ENCODE measurements at regions not wholly inside any gene's neighbourhood (a gene's known extent, or its start where the extent isn't known, plus 50 kb on each side); places are given as distances from the start of the nearest gene placed in this dataset.

DNA sequence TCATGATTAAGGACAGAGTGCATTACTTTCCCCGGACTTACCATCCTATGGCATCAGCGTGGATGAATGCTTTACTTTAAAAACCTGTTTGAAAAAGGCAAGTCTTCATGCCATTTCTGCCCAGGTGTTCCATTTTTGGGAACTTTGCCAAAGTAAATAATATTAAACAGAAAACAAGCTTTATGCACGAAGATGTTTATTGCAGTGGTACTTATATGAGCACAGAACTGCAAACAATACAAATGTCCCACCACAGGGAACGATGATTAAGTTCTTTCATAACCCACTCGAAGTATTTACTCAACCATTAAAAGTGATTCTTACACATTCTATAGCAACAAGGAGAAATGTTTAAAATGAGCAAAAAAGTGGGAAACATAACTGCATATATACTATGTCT is 109.7 kb upstream of the GDF10 start:
- DNase-seq (ENCODE audit: low spot score) = no peak

DNA sequence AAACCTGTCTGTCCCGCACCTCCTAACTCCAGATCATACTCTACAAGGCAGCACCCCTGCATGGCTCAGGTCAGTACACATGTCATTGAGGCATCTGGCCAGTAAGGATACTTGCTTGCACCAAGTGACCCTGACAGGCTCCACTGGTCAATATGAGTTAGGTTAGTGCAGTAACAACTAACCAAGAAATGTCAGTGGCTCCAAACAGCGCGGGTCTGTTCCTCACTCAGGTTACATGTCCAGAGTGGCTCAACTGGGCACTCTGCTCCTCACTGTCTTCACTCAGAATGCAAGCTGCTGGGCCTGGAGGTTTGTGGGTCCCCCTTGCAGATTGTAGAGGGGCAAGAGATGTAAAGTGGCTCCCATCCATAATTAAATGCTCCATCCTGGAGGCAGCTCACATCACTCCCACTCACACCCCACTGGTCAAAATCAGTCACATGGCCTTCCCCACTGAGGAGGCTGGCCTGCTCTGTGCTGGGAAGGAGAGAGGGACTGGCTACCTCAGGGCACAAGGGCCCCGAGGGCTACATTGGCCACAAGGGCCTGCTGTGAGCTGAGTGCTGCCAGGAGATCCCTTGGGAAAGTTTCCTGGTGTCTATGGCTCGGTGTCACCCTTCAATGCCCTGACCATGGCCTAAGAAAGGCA is 109.1 kb upstream of the GDF10 start:
- no peak for DNase-seq (ENCODE audit: low spot score)

DNA sequence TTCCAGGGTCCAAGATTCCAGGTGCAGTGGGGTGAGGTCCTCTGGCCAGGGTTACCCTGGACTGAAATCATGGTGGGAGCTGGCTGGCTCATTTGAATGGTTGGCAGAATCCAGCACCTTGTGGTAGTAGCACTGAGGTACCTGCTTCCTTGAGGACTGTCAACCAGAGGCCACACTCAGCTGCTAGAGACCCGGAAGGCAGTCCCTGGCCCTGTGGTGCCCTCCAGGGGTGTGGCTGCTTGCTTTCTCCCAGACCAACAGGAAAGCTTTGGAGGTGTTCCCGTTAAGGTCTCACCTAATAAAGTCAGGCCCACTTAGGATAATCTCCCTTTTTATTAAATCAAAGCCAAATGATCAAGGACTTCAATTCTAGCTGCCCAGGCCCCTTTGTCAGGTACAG is 107.7 kb upstream of the GDF10 start:
- DNase-seq (ENCODE audit: low spot score) = no peak

DNA sequence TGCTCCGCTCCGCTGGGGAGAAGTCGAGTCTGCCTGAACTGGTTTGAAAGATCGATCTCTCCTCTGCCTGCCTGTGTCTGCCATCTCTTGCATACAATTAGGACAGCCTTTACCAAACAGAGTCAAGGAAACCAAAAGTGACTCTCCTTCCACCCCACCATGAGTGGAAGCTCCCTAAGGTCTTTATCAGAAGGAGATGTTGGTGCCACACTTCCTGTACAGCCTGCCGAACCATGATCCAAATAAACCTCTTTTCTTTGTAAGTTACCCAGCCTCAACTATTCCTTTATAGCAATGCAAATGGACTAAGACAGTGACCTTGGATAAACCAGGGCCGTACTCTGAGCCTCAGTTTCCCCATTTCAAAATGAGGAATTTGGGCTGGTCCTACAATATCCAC is 106.3 kb upstream of the GDF10 start:
- DNase-seq (ENCODE audit: low spot score) = no peak

DNA sequence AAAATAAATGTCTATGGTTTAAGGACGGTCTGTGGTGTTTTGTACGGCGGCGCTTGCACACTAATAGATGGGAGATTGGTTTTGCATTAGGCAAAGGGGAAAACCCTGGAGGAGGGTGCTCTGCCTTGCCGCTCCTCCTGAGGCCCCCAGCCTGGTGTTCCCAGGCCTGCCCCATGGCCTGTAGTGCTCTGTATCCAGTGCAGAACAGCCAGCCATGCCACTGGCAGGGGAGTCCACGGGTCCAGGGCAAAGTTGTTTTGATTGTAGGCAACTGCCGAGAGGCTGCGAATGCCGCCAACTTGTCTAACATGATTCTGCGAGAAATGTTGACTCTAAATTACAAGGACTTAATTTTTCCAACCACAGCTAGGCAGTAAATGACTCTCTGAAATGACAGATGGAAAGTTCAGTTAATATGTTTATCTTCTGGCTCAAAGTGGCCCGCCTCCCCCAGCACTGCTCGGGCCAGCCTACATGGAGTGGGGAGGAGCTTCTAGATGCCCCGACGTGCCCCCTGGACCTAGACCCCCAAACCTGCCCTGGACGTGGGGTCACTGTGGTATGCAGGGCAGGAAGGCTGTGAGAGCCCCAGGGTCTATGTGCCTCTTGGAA is 104.6 kb upstream of the GDF10 start:
- DNase-seq (ENCODE audit: low spot score) = no peak

DNA sequence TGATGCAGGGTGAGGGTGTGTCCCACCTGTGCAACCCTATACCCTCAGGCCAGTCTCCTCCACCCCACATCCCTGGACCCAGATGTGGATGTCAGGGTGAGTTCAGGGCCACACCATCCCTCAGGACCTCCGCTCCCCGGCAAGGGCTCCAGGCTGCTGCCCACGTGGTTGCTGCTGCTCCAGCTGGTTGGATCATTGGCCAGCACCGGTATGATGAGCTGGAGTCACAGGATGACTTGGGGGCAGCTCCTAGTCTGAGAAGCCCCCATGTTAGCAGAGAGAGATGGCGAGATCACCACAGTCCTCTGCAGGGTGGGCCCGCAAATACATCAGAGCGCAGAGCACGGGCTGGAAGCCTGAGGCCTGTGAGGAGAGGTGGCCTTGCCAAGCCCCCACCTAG is 103.3 kb upstream of the GDF10 start:
- no peak for DNase-seq (ENCODE audit: low spot score)

DNA sequence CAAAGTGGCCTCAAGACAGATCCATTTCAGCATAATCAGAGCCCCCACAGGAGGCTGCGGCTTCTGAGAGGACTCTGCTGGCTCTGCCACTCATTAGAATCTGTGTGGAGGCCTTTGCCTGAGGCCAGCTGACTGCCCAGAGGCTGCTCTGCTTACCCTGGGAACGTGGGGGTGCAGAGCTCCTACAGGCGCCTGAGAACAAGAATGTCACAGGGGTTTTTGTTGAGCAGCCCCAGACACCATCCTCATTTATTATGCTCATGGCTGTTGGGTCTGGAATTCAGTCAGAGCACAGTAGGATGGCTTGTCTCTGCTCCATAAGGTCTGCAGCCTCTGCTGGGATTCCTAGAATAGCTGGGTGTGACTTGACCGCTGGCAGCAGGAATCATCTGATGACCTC is 101.8 kb upstream of the GDF10 start:
- DNase-seq (ENCODE audit: low spot score) = no peak

DNA sequence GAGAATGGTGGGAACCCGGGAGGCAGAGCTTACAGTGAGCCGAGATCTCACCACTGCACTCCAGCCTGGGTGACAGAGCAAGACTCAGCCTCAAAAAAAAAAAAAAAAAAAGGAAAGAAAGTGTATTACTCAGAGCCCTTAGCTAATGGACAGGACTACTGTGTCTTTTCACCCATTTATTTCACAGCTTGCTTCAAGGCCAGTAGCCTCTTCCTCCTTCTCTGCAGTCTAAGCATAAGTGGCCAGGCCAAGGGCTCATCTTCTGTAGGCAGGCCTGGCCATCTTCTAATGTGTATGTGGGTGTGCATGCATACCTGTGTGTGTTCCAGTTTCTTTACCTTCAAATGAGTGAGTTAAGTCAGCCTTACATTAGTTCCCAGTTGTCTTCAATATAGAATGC is 94.8 kb upstream of the GDF10 start:
- no peak for DNase-seq (ENCODE audit: low spot score)

DNA sequence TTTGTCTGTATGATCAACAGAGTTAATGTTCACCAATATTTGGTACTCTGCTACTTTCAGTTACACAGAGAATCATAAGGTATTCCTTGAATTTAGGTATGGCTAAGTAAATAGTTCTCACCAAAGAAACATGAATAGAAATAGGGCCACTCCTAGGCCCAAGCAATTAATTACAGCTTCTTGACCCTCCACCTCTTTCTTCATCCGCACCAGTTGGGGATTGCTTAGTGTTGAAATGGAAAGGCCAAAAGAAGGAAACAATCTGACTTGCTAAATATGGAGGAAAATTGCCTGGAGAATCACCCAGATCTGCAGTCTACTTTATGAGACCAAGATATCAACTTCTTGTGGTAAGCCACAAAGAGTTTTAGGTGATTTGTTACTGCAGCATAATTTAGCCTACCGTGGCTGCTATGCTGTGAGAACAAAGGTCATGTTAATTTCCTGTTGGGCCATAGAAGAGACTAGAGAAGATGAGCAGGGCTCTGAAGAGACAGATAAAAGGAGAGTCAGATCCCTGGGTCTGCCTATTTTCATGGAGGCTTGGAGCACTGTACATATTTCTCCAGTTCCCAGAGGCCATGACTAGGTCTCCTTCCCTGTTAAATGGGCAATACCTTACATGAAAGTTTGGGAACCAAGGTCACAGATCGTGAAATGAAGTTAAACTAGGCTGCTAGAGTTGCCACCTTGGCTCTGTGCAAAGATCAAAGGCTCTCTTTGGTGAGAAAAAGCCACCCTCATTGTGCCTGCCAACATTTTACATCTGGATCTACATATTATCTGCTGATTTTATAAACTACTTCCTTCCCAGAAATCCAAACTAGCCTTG is 93.3 kb upstream of the GDF10 start:
- DNase-seq (ENCODE audit: low spot score) = no peak

DNA sequence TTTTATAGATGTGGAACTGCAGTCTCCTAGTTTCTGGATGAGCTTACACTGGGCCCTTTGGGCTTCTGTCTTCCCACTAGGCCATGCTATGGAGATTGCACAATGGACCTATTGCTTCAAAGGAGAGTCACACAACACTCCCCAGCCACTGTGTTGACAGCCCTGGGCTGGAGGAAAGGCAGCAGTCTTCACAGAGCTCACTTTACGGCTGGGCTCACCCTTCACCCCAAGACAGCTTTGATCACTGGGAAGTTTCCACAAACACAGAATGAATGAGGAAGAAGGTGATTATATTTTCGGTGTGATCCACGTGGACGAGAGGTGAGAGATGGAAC is 92.7 kb upstream of the GDF10 start:
- no peak for DNase-seq (ENCODE audit: low spot score)

DNA sequence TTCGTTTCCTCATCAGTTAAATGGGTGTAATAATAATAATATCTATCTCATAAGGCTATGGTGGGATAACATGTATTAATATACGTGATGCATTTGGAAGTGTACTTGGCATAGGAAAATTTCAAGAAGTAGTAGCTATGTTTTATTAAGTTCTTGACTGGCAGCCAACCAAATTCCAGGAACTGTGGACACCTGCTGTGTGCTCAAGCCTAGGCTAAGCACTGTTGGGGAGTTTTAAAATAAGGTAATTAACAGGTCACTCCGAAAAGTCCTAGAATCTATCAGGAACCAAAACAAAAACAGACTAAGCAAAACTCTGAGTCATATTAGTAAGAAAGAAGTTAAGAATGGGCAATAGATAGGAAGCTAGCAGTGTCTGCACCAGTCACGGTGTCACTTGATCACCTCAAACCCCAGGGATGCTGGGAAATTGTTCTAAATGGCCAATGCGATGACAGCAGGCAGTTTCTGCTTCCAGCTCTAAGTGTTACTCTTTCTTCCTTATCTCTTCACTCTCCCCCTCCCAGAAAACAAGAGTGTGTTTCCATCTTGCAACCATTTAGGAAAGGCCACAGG is 92.0 kb upstream of the GDF10 start:
- no peak for DNase-seq (ENCODE audit: low spot score)

DNA sequence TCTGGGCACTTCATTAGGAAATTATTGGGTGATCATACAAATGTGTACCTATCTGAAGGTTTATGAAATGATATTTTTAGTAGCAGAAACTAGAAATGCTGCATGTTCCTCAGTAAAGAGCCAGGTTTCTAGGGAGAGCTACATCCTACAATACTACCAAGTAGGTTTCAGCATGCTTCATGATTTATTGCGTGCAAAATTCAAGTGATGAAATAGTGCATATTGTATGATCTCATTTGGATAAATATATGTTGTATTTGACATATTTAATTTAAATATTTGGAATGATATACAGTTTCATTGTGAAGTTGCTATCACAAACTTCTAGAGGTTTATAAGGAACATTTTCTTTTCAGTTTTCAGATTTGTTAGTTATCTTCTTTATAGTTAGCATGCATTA is 90.5 kb upstream of the GDF10 start:
- DNase-seq (ENCODE audit: low spot score) = no peak

DNA sequence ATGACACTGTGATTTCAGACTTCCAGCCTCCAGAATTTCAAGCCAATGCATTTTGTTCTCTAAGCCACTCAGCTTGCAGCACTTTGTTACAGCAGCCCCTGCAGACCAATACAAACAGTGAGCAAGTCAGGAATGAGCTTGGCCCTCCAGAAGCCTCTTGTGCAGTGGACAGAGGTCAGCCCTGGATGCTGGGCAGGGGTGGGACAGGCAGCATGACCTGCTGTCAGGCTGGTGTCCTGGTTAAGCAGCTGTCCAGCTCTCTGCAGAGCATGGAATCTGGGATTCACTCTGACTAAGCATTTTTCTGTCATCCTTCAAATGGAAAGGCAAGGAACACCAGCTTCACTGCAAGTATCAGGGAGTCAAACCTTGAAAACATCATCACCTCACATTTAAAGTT is 85.5 kb upstream of the GDF10 start:
- DNase-seq (ENCODE audit: low spot score) = no peak

DNA sequence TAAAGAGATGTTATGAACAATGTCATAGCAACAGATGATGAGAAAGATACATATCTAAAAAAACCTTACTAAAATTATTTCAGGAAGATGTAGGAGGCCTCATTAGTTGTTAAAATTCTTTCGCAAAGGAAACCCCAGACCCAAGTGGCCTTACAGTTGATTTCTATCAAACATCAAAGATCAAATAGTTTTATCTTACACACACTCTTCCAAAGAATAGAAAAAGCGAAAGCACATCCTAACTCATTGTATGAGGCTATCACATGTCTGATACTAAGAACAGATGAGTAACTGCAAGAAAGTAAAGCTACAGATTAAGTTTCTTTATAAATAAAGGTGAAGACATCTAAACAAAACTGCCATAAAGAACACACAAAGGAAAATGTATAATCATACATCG is 82.9 kb upstream of the GDF10 start:
- DNase-seq (ENCODE audit: low spot score) = no peak

DNA sequence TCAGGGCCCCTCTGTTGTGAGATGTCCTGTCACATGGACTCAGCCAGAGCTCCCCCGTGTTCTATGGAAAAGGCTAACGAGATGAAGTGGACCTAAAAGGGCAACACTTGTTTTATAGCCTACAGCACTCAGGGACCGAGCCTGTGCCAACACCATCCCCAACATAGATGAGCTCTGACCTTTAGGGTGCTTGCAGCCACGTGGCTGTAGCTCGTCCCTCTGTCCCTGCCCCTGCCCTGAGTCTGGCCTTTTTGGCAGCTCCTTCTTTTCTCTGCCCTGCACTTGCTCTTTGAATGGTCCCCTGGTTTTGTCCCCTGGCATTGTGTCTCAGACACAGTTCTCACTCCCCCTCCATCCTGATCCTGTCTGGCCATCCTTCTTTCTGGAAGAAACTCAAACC is 81.2 kb upstream of the GDF10 start:
- no peak for DNase-seq (ENCODE audit: low spot score)

DNA sequence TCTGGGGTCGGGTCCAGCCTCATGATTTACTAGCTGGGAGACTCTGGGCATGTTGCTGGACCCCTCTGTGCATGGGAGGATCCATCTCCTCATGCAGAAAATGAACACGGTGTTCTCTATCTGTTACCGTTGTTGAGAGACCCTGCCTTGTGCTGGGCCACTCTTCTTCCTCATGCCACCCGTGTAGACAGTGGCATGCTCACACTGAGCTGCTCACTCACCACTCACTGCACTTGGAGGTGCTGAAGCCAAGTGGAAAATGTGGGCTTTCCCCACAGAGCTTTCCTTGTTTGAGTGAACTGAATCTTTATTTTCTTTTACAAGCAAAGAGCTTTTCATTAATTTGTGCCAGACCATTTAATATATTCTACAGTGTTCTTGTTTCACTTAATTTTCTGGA is 77.5 kb upstream of the GDF10 start:
- no peak for DNase-seq (ENCODE audit: low spot score)

DNA sequence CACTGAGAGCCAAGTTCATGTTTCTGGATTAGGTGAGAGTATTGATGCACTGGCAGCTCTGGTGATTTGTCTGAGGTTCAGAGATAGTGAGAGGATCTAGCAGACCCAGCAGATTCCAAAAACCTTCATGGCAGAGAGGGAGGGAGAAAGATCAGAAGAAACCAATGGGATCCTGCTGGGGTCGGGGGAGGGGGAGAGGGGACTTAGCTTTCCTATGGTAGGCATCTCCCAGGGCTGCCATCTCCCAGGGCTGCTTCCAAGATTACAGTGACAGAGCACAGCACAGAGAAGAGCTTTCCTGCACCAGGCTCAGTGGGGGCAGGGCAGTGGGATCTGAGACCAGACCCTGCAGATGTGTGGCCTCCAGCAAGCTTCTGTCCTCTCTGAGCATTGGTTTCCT is 76.8 kb upstream of the GDF10 start:
- DNase-seq (ENCODE audit: low spot score) = no peak

DNA sequence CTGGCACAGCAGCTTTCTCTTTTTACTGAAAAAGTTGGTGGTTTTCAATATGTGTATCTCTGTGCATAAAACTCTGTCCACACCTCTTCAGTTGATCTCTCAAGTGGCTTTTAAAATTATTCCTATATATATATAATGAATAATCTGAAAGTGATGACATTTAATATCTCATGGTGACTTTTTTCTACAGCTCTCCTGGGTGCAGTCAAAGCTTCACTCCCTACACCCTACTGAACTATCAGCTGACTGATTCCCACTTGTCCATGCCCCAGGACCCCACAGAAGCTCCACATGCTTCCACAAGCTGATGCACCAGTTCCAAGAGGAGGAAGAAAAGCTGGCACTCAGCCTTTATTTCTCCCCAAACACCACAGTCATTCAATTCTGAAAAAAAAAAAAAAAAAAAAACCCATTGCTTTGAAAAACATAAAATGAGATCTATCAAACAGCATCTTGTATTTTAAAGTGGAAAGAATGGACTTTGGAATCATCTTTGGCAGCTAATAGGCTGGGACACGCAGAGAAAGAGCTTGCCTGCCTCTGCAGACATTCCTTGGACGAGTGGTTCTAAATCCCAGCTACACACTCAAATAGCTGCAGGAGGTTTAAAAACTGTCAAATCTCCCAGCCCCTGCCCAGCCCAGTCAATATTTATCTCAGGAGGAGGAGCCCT is 75.3 kb upstream of the GDF10 start:
- no peak for DNase-seq (ENCODE audit: low spot score)

DNA sequence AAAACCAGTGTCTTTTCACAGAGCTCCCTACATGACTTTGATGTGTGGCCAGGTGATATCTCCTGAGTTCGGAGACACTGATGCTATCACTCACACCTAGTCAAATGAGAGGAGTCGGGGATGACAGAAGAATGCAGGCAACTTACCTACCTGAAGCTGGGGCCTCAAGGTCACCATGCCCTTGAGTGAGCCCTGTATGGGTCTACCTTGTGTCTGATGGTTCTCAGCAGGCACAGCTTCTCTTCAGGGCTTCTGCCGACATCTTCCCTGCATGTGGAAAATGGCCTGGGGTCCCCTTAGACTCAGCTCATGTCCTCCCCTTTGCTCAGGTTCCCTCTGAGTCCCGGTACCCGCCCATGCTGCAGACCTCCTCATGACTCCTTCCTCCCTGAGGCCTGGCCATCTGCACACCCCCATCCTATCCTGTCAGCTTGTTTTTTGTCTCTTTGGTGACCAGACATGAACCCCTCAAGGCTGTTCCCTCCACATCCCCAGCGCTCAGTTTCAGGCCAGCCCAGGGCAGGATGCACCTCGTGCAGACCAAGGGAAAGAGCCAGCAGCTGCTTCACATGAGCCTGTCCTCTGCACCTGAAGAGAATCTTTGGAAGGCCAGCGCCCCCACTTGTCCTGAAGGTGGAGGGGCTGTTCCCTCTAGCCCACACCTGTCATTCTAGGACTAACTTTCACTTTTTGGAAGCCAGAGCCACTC is 74.6 kb upstream of the GDF10 start:
- no peak for DNase-seq (ENCODE audit: low spot score)

DNA sequence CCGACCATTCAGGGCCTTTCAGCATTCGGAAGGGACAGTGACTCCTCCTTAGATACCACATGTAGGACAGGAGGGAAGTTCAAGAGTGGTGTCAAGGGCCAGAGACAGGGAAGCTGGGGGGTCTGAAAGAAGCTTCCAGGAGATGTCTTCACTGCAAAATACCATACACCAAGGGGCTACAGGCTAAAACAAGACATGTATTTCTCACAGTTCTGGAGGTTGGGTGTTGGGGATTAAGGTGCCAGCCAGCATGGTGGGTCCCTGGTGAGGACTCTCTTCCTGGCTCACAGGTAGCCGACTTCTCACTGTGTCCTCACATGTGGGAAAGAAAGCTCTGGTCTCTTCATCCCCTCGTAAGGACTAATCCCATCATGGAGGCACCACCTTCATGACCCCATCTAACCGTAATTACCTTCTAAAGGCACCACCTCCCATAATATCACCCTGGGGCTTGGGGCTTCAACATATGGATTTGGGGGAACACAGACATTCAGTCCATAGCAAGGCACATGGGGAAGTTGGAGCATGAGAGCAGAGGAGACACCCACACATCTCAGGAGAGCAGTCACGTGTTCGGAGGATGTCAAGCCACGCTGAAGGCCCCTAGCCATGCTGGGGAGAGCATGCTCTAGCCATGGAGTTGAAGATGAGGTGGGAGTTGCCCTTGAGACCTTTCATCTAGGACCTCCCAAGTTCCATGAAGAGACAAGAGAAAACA is 73.9 kb upstream of the GDF10 start:
- DNase-seq (ENCODE audit: low spot score) = no peak

DNA sequence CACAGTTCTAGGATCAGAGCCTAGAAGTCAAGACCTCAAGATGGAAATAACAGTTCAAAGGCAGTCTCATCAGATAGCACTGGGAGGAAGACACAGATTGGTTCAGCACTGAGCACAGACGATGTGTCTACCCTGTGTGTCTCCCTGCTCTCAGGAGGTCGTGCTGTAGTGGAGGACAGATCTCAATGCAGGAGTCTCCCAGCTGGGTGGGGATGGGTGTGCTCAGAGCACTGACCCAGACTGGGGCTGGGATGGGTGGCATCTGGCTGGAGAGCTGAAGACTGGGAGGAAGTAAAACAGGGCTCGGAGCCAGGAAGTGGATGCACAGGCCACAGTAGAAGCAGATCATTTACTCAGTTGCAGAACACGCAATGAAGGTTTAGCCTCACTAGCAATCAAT is 69.5 kb upstream of the GDF10 start:
- DNase-seq (ENCODE audit: low spot score) = no peak
